GM12892 (cell line): ENCODE measurements at regions not wholly inside any gene's neighbourhood (a gene's known extent, or its start where the extent isn't known, plus 50 kb on each side); places are given as distances from the start of the nearest gene placed in this dataset.
"Not testable (repeated sequence)": the region's sequence is repeated elsewhere in the genome, so short reads cannot be mapped to it uniquely, and the experiment has no call there.

Experiments used
- POLR2A ChIP-seq: IDR thresholded peaks from 2 replicates; pipeline ENCODE4 v1.6.1; 2011; ENCODE audit warnings: low read depth, low read length, control low read depth
- TAF1 ChIP-seq: IDR thresholded peaks from 2 replicates; pipeline ENCODE4 v1.6.1; 2011; ENCODE audit warnings: low read depth, mild to moderate bottlenecking, control low read depth, low read length, borderline replicate concordance

GRCh38 chr1:78271423-78271822 is 219.4 kb upstream of the PTGFR start:
- TF ChIP-seq POLR2A, TAF1: not testable (repeated sequence)
